ENCODE measurements at regions not wholly inside any gene's neighbourhood (a gene's known extent, or its start where the extent isn't known, plus 50 kb on each side); places are given as distances from the start of the nearest gene placed in this dataset.

GRCh38 chr4:18540349-18540748, 518.8 kb upstream of the LCORL start:
- POLR2A ChIA-PET, result no interaction called here
- Histone ChIP-seq H3K4me1 (no peaks in the 10 kb centered on the region), H3K4me3 (ENCODE audit: low read depth, low read length) (no peak overlapping the region), H3K36me3 (ENCODE audit: control insufficient read depth, insufficient read depth, low read length) (no peaks in the 10 kb centered on the region), H3K9me3 (no peaks in the 10 kb centered on the region), H3K27me3 (replicated peaks; ENCODE audit: control insufficient read depth, insufficient read depth, low read length) (no peaks in the 10 kb centered on the region)
- BruUV-seq (replicated peaks), result no TSS peak
- no peak overlapping the region for H3K4me3 Mint-ChIP-seq (ENCODE audit: unreplicated experiment)
- no peak for TF ChIP-seq CTCF (IDR thresholded peaks at IDR 0.05; ENCODE audit: insufficient read depth in 1 of 2, low read depth in 1 of 2, low read length in 1 of 2, severe bottlenecking in 1 of 2, unreplicated experiment in 1 of 2)
- DNase-seq, result no peak
- no peak overlapping the region for H3K27ac Mint-ChIP-seq (ENCODE audit: unreplicated experiment)
- intact Hi-C loops (cut with micrococcal nuclease; ENCODE audit: unreplicated experiment), result no loop called here
- H3K27me3 Mint-ChIP-seq (ENCODE audit: insufficient read depth, unreplicated experiment), result peaks cover 5% of the 10 kb centered on the region
- H3K4me1 Mint-ChIP-seq (ENCODE audit: low read depth, unreplicated experiment), result peaks cover 5% of the 10 kb centered on the region
- CTCF ChIA-PET, result no interaction called here
- H3K9me3 Mint-ChIP-seq (ENCODE audit: unreplicated experiment), result no peaks in the 10 kb centered on the region
- H3K36me3 Mint-ChIP-seq (ENCODE audit: insufficient read depth, unreplicated experiment), result no peaks in the 10 kb centered on the region

- Mint-ChIP-seq H3K27me3 (ENCODE audit: insufficient read depth, unreplicated experiment) (peaks cover 4% of the 10 kb centered on the region), H3K9me3 (ENCODE audit: unreplicated experiment) (no peaks in the 10 kb centered on the region), H3K36me3 (ENCODE audit: insufficient read depth, unreplicated experiment) (no peaks in the 10 kb centered on the region), H3K4me1 (ENCODE audit: low read depth, unreplicated experiment) (peaks cover 5% of the 10 kb centered on the region), H3K27ac (ENCODE audit: unreplicated experiment) (no peak overlapping the region), H3K4me3 (ENCODE audit: unreplicated experiment) (no peak overlapping the region)
- DNase-seq, result no peak
- Histone ChIP-seq H3K9me3 (no peaks in the 10 kb centered on the region), H3K4me3 (ENCODE audit: low read depth, low read length) (no peak overlapping the region), H3K4me1 (no peaks in the 10 kb centered on the region), H3K36me3 (ENCODE audit: control insufficient read depth, insufficient read depth, low read length) (no peaks in the 10 kb centered on the region), H3K27me3 (replicated peaks; ENCODE audit: control insufficient read depth, insufficient read depth, low read length) (no peaks in the 10 kb centered on the region)
- ChIA-PET CTCF (no interaction called here), POLR2A (no interaction called here)
- intact Hi-C loops (cut with micrococcal nuclease; ENCODE audit: unreplicated experiment), result no loop called here
- BruUV-seq (replicated peaks), result no TSS peak
- TF ChIP-seq CTCF (IDR thresholded peaks at IDR 0.05; ENCODE audit: insufficient read depth in 1 of 2, low read depth in 1 of 2, low read length in 1 of 2, severe bottlenecking in 1 of 2, unreplicated experiment in 1 of 2), result no peak
Observed at GRCh38 chr4:18538121-18538520, 516.6 kb upstream of the LCORL start.

- CTCF ChIA-PET, result no interaction called here
- Mint-ChIP-seq H3K4me1 (ENCODE audit: low read depth, unreplicated experiment) (peaks cover 5% of the 10 kb centered on the region), H3K4me3 (ENCODE audit: unreplicated experiment) (no peak overlapping the region), H3K36me3 (ENCODE audit: insufficient read depth, unreplicated experiment) (no peaks in the 10 kb centered on the region), H3K9me3 (ENCODE audit: unreplicated experiment) (no peaks in the 10 kb centered on the region), H3K27me3 (ENCODE audit: insufficient read depth, unreplicated experiment) (peaks cover 4% of the 10 kb centered on the region), H3K27ac (ENCODE audit: unreplicated experiment) (no peak overlapping the region)
- Histone ChIP-seq H3K9me3 (no peaks in the 10 kb centered on the region), H3K4me3 (ENCODE audit: low read depth, low read length) (no peak overlapping the region), H3K4me1 (no peaks in the 10 kb centered on the region), H3K27me3 (replicated peaks; ENCODE audit: control insufficient read depth, insufficient read depth, low read length) (no peaks in the 10 kb centered on the region), H3K36me3 (ENCODE audit: control insufficient read depth, insufficient read depth, low read length) (no peaks in the 10 kb centered on the region)
- POLR2A ChIA-PET, result no interaction called here
- intact Hi-C loops (cut with micrococcal nuclease; ENCODE audit: unreplicated experiment), result loop anchor here (2.0 kb wide), 1 partner anchor 56 kb away; no protein-coding TSS in a partner anchor
- no TSS peak for BruUV-seq (replicated peaks)
- no peak for DNase-seq
- TF ChIP-seq CTCF (IDR thresholded peaks at IDR 0.05; ENCODE audit: insufficient read depth in 1 of 2, low read depth in 1 of 2, low read length in 1 of 2, severe bottlenecking in 1 of 2, unreplicated experiment in 1 of 2), result no peak
Observed at GRCh38 chr4:18536428-18536827, 514.9 kb upstream of the LCORL start.

Data from Caco-2 (cell line).